ENCODE measurements at regions not wholly inside any gene's neighbourhood (a gene's known extent, or its start where the extent isn't known, plus 50 kb on each side); places are given as distances from the start of the nearest gene placed in this dataset.
"Not testable (repeated sequence)": the region's sequence is repeated elsewhere in the genome, so short reads cannot be mapped to it uniquely, and the experiment has no call there.

DNA sequence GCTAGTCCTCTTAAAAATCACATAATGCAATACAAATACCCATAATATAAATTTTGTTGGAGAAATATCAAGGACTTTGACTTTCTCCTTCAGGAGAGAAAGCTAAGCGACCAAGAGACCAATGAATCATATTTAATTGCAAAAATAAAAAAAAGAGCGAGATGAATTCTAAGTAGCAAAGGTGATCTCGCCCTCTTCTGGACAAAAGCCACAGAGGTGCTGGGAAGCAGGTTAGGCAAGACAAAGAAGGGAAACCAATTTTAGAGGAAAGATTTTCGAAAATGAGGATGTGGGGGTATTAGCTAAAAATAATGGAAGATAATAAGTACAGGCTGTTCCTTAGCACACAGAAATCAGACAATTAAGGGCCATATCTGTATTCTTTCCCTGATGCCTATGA lies 111.4 kb upstream of the PLAAT1 start:
- DNase-seq: no peak

DNA sequence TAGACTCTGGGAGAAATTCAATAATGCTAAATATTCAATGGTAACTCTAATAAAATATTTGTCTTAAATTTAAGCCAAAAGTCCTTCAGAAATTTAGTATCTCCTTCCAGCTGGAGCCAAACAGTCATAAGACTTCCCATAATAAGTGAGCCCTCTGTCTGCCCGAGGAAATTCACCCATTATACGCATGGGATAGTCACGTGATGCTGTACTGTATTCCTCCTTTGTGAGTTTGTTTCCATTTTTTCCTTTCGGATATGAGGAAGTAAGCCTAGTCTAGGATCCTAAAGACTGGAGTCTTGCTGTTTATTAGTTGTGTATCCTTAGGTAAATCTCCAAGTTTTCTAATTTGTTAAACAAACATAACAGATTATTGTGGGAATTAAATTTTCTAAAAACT lies 110.4 kb upstream of the PLAAT1 start:
- DNase-seq: no peak

DNA sequence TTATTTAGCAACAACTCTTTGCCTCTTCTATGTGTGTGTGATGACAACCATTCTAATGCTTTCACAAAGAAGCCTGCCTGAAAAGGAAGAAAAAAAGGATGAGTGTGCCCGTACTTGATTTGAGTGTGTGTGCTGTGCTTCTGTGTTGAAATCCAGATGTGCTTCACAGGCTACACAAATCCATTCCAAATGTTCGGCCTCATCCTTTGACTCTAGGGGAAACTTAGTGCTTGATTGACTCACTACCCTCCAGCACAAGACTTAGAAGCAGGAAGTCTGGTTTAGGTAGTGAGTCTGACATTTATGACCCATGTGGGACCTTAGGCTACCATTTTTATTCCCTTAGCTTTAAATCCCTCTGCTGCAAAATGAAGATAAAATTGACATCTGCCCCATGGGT lies 108.8 kb upstream of the PLAAT1 start:
- DNase-seq: no peak

DNA sequence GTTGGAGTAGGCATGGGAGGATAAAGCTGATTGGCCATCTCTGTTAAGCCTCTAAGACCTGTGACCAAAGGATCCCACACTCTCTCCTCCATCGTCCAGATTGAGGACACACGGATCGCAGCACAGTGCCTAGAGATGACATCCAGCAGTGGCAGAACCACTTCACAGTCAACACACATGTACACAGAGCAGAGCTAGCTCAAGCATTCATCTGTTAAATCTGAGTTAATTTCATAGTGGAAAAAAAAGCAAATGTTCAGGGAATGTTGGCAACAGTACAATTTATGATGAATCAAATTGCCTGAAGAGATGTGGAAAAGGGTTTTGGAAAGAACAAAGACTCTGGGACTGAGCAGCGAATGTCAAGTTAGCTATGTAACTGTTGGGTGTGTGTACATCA lies 108.1 kb upstream of the PLAAT1 start:
- DNase-seq: no peak

DNA sequence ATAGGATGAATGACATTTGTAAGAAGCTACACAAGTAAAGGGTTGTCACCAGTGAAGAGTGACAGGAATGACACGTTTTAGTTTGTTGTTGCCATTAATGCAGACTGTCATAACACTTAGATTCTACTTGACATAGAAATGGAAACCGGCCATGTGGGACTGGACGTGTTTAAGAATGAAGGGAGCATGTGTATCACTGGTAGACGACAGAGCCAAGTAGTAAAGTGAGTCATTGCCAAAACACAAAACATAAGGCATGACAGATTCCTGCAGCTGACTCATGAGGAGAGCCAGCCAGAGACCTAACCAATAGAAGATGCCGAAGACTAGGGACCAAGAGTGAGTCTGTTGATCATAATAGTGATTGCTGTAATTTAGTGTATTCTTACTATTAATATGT lies 106.2 kb upstream of the PLAAT1 start:
- DNase-seq: no peak

DNA sequence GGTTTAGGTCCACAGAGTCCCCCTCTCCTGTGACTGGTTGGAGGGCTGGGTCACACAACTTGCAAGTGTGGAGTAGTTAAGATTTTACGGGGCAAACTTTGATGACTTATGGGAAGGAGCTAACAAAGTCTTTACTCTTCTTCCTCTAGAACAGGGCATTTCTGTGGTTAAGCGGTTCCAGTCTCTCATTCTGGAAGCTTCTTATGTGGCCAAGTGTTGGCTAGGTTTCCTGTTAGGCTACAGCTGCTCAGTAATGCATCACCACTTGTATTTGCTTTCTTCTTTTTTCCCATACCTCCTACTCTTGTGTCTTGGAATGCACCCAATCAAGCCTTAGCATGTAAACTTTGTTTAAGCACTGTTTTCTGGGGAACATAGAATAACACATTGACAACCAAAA lies 100.6 kb upstream of the PLAAT1 start:
- DNase-seq: no peak

DNA sequence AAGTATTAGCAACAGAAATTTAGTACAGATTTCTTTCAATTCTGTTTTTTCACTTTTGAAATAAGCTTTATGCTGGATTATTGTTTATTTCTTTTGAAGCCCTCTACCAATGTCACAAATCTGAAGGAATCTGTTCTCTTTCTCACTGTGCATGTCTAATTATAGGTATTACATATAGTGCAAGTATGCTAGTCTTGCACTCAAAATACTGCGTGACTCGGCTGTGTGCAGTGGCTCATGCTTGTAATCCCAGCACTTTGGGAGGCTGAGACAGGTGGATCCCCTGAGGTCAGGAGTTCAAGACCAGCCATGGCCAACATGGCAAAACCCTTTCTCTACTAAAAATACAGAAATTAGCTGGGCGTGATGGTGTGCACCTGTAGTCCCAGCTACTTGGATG lies 95.8 kb upstream of the PLAAT1 start:
- DNase-seq: no peak

DNA sequence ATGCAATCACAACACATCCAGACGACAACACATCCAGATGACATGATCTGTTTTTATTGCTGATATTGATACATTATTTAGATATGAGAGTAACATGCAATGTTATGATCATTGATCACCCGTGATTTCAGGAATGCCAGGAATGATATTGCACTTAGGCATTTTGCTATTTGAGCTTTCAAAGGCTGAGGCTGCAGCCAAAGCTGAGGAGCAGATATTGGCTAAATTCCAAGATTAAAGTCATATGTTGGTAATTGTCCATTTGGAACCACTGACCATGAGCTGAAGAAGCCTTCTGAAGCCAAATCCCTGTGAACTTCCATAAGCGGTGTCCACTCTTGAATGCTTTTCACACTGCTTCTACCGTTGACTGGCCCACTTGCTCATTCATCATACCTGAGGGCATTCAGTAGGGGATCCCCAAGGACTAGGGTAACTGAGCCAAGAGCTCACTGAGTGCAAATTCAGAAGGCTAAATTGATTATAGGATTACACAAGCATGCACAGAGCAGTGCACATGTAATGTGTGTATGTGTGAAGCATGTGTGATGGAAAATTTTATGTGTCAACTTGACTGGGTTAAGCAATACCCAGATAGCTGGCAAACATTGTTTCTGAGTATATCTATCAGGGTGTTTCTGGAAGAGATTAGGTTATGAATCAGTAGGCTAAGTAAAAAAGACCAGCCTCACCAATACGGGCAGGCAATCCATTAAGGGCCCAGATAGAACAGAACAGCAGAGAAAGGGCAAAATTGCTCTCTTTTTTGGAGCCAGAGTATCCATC lies 92.1 kb upstream of the PLAAT1 start:
- no peak for DNase-seq

DNA sequence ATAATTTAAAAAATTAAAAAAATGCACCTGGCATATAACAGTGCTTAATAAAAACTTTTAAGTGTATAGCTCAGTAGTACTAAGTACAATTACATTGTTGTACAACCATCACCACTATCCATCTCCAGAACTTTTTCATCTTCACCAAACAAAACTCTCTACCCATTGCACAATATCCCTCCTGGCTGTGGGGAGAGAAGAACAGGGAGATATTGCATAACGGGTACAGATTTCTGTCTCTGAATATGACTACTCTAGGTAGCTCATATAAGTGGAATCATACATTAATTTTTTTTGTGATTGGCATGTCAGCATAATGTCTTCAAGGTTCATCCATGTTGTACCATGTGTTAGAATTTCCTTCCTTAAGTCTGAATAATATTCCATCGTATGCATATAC lies 91.0 kb upstream of the PLAAT1 start:
- no peak for DNase-seq

DNA sequence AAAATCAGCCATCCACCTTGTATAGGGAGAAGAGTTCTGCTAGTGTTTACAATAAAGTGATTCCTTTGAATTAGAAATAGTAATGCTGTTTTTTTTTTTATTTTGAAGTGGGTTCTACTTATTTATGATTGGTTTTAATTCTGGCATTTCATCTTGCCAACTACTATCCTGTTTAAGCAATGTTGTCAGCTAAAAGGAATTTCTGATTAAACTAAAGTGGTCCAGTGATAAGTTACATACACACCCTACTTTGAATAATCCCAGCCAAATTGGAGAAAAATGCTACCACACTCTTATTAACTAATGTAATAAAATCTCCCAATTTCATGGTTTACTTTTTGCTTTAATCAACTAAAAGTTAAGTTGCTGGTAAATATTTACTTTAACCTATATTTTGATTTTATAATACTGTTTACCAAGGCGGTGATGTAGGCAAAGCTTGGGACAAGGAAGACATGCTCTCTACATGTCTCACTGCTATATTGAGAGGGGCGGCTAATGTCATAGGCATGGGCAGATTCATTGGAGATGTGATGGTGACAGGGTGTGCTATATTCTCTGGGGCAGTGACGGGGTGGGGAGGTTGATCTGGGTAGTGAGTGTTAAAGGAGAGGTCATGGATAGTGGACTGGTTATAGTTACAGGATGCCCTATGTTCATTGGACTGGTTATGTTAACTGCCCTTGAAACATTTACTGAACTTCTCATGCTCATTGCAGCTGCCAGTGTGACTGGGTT lies 85.8 kb upstream of the PLAAT1 start:
- not testable (repeated sequence) for DNase-seq

DNA sequence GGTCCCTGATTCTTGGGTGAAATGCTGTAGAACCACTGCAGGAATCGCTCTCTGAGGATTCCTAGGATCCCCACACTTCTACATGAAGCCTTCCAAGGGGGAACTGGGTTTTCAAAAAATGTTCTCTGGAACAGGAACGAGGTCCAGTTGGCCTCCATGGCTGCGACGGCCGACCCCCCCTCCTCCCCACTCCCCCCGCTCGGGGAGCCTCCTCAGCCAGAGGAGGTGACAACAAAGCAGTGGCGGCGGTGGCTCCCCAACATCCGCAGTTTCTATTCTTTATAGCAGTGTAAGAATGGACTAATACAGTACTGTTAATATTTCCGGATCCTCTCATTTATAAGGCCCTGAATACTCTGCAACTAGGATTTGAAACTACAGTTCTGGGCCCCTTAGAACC lies 84.0 kb upstream of the PLAAT1 start:
- DNase-seq: no peak

DNA sequence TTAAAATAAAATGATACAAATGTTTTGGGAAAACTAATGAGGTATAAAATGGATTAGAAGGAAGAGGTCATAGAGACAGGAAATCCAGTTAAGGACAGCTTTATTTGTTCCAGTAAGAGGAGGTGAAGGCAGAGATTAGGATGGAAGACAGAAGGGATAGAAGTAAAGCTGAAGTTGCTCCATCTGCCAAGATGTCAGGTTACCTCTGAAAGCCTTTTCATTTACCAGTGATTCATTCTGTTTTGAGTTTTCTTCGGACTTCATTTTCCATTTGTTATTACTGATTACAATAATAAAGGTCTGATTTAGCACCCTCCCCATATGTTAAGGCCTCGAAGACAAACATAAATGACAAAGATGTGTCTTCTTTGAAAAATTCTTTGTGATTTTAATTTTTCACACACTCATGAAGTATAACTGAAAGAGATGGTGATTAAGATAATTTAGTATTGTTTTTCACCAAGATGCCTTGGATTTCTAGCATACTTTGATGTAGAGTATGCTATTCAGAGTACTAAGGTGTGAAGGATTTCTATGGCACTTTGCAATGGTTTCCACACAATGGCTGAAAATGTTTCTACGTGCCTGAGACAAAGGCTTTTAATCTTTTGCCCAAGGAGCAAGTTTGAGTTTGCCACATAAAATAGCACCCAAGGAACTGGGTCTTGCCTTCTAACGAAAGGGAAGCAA lies 75.4 kb upstream of the PLAAT1 start:
- DNase-seq: no peak

DNA sequence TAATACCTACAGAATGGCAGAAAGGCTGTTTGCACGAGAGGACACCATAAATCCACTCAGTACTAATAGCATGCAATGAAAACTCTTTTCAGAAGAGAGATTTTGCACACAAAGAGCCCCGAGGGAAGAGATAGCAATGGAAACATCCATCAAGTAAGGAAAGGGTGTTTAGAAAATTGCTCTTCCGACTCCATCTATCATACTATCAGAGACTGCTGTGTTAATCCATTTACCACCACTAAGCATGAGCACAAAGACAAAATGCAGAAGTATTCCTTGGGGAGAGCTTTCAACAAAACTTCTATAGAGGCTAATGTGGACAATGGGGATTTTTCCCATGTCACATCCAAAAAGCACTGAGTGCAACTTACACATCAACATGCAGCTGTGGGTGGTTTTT lies 72.1 kb upstream of the PLAAT1 start:
- DNase-seq: no peak

DNA sequence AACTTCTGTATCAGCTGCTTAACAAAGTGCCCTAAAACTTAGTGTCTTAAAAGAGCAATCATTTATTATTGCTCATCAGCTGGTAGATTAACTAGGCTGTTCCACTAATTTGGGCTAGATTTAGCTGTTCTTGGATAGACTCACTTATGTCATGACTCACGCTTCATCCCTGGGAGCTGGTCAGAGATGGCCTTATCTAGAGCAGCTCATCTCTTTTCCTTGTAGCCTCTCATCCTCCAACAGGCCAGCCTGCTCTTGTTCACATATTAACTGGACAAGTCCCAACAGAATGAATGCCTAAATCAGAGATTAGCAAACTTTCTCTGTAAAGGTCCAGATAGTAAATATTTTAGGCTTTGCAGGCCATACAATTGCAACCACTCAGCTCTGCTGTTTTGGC lies 66.9 kb upstream of the PLAAT1 start:
- no peak for DNase-seq

DNA sequence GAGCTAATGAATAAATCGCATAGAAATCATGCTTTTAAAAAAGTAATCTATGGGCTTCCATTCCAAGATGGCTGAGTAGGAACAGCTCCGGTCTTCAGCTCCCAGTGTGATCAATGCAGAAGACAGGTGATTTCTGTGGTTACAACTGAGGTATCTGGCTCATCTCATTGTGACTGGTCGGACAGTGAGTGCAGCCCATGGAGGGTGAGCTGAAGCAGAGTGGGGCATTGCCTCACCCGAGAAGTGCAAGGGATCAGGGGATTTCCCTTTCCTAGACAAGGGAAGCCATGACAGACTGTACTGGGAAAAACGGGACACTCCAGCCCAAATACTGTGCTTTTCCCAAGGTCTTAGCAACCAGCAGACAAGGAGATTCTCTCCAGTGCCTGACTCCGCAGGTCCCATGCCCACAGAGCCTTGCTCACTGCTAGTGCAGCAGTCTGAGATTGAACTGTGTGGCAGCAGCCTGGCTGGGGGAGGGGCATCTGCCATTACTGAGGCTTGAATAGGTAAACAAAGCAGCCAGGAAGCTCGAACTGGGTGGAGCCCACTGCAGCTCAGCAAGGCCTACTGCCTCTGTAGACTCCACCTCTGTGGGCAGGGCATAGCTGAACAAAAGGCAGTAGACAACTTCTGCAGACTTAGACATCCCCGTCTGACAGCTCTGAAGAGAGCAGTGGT lies 61.5 kb upstream of the PLAAT1 start:
- not testable (repeated sequence) for DNase-seq

DNA sequence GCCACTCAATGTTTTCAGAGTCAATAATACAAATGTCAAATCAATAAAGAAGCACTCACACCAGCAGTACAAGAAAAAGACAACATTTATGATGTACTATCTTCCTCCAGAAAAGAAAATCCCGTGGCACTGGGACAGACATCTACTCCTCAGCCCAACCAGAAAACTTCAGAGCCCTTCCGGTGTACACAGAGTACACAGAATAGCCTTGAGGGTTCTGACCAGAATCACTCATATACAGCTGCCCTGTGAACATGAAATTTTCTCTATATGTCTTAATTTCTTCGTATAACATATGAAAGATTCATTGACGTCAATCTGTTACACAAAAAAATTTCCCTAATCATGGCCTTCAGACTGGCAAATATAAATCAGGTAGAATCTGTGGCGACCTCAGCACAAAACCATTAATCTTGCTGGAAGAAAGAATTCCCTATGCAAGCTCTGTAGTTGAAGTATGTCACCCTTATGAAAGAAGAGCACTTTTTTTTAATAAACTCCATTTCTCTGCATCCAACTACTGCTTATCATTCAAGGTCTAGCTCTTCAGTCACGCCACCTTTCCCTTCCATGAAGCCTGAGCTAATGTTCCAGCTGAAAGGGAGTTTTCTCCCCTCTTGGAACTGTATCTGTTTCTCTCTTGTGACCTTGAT lies 53.8 kb upstream of the PLAAT1 start:
- no peak for DNase-seq

DNA sequence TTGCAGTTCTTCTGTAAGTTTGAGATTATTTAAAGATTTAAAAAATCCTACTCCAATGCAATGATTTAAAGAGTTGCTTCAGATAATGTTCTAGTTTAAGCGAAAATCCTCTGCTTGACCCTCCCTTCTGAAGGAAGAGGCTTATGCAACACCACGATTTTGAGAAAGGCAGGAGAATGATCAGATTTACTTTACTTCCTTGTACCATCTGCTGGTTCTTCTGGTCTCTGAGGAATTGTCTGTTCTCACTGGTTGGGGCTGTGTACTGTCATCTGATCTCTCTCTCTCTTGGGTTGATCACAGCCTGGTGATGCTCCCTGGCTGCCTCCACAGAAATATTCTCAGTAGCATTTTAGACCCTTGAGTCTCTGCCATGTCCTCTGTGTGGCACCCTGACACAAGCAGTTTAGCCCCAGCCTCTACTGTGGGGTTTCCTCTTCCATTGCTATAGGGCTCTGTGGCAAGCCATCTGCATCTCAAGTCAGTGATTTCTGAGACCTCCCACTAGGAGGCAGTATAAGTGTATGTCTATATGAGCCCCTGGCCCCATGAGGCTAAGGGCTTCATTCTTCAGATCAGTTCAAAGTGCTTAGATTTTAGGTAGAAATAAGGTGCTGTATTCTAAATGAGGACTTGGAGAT lies 50.8 kb upstream of the PLAAT1 start:
- DNase-seq: peak; percentile 17 to 38 (median 30)
